Aorta (tissue), 5 donors: ENCODE measurements at regions not wholly inside any gene's neighbourhood (a gene's known extent, or its start where the extent isn't known, plus 50 kb on each side); places are given as distances from the start of the nearest gene placed in this dataset.

Experiments
- ATAC-seq: fragments of 200-7000 bp; cut with Tn5 transposase; one replicate; pipeline ENCODE4 v1.9.1; 2022; ENCODE audit warnings: moderate library complexity; ENCODE audit not compliant: low FRiP score
- DNase-seq, 2 donors: peaks; one replicate each; pipeline ENCODE4 v3.0.0-alpha.2; 2020
- H3K27ac ChIP-seq, 2 donors: one replicate each; pipeline ENCODE4 v1.5.1; 2013; ENCODE audit warnings: low read length in 2 of 2, mild to moderate bottlenecking in 2 of 2, moderate library complexity in 2 of 2, control low read depth in 1 of 2, inconsistent platforms in 1 of 2, low read depth in 1 of 2
- H3K27me3 ChIP-seq, 2 donors: one replicate each; pipeline ENCODE4 v1.6.1; 2013; ENCODE audit warnings: control low read depth in 1 of 2, low read length in 1 of 2, mild to moderate bottlenecking in 1 of 2, moderate library complexity in 1 of 2; ENCODE audit not compliant: insufficient read depth in 2 of 2, control insufficient read depth in 1 of 2
- H3K36me3 ChIP-seq, 2 donors: one replicate each; pipeline ENCODE4 v1.6.1; 2013; ENCODE audit warnings: control low read depth in 1 of 2, low read length in 1 of 2, mild to moderate bottlenecking in 1 of 2; ENCODE audit not compliant: insufficient read depth in 2 of 2, control insufficient read depth in 1 of 2
- H3K4me1 ChIP-seq, 2 donors: one replicate each; pipeline ENCODE4 v1.6.1; 2013; ENCODE audit warnings: low read length in 2 of 2, control low read depth in 1 of 2, mild to moderate bottlenecking in 1 of 2, moderate library complexity in 1 of 2; ENCODE audit not compliant: insufficient read depth in 2 of 2, control insufficient read depth in 1 of 2
- H3K4me3 ChIP-seq, 2 donors: one replicate each; pipeline ENCODE4 v1.5.1; 2013; ENCODE audit warnings: low read length in 2 of 2, control low read depth in 1 of 2, mild to moderate bottlenecking in 1 of 2
- H3K9me3 ChIP-seq: one replicate; pipeline ENCODE4 v1.6.1; 2013; ENCODE audit warnings: mild to moderate bottlenecking, low read length; ENCODE audit not compliant: control insufficient read depth
- WGBS, 2 donors: extraction: QIAGEN DNeasy Blood & Tissue Kit; methylation state at CpG; one replicate each; pipeline ENCODE4 v1.1.7; 2013; 5-methylcytosine and 5-hydroxymethylcytosine counted together
- intact Hi-C, 2 donors: fragments of 100-400 bp; cut with DNase I; formaldehyde crosslinking; loops; one replicate each; pipeline versions ENCODE4 v1.14.2 to v1.15.0; 2022
- donor health status: healthy with polysubstance abuse.
- donor health status: Bipolar disorder and iron deficiency.
- donor health status: DM: no; HTN: no; CAD: no.
- donor health status: DM: no; HTN: no; CAD: no.
- donor health status: DM: yes; HTN: yes; CAD: no.

DNA sequence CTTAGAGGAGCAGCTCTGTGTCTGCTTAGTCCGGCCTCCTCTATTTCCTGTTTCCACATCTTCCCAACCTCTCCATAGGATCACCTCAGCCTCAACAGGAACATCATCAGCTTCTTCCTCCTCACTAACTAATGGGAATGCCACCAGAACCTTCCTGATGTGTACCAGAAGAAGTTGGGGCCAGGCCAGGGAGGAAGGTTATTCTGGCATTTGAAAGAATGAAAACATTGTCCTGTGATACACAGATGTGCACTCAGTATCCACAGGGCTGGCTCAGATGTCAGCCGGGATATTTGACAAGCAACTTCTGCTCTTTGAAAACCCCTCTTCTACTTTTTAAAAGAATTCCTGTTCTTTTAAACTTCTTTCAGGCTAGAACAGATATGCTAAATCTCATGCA, 63.6 kb downstream of the TMEM30B start:
- H3K27ac ChIP-seq = no peak overlapping the region
- ATAC-seq (no peak), DNase-seq (no peak)
- H3K27me3 ChIP-seq = peaks cover 0 to 1% of the 10 kb centered on the region in 2 donors
- no peaks in the 10 kb centered on the region for H3K4me1 ChIP-seq
- no peaks in the 10 kb centered on the region for H3K36me3 ChIP-seq
- H3K4me3 ChIP-seq = no peak overlapping the region
- WGBS, 2 donors = 79 to 81% methylated on average over 2 of the region's 2 CpGs
- intact Hi-C loops = no loop called here
- no peaks in the 10 kb centered on the region for H3K9me3 ChIP-seq

DNA sequence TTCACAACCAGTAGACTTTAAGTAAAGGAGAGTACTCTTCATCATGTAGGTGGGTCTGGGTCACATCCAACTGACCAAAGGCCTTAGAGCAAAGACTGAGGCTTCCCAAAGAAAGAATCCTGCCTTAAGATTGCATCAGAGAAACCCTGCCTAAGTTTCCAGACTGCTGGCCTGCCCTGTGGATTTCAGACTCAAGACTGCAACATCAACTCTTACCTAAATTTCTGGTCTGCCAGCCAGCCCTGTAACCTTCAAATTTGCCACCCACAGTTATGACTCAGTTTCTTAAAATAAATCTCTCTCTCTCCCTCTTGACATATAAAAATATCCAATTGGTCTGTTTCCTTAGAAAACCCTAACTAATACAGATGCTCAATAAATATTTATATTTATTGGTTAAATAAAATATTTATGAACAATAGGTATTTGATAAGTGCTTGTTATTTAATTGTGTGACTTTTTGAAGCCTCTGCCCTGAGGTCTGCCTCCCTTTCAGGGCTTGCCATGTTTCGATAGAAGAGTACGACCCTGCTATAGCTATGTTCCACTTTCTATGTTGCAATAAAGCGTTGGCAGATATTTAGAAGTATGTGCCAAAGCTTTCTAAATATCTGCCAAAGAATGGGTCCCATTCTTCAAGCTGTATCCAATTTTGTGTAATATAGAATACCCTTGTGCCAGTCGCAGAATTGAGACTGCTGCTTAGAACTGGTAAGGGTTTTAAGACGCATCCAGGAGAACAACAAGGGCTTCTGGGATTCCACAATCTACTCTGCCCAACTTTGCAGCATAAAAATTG, 65.7 kb downstream of the TMEM30B start:
- Histone ChIP-seq H3K36me3 (no peaks in the 10 kb centered on the region), H3K27ac (no peak overlapping the region), H3K27me3 (no peaks in the 10 kb centered on the region), H3K4me3 (no peak overlapping the region), H3K9me3 (no peaks in the 10 kb centered on the region), H3K4me1 (no peaks in the 10 kb centered on the region)
- DNase-seq (no peak), ATAC-seq (no peak)
- intact Hi-C loops = no loop called here
- 70 to 78% methylated on average over 5 of the region's 5 CpGs for WGBS, 2 donors

DNA sequence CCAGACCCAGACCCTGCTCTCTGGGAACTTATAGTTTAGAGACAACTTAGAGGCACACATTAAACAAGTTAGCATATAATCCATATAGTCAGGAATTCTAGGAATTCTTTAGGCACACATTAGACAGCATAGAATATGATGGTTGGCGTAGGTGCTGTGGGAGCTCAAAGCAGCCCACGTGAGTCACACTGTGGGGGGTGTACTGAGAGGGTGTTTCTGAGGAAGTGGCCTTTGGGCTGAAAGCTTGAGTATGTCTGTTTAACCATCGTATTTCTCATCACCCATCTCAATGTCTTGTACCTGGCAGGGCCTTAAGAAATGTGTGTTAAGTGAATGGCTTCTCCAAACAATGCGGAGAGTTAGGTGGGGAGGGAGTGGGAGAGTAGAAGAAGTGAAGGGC, 67.2 kb downstream of the TMEM30B start:
- 94 to 97% methylated on average over 4 of the region's 4 CpGs for WGBS, 2 donors
- Histone ChIP-seq H3K9me3 (no peaks in the 10 kb centered on the region), H3K4me1 (no peaks in the 10 kb centered on the region), H3K4me3 (no peak overlapping the region), H3K36me3 (no peaks in the 10 kb centered on the region), H3K27me3 (no peaks in the 10 kb centered on the region), H3K27ac (no peak overlapping the region)
- intact Hi-C loops = no loop called here
- ATAC-seq (no peak), DNase-seq (no peak)

DNA sequence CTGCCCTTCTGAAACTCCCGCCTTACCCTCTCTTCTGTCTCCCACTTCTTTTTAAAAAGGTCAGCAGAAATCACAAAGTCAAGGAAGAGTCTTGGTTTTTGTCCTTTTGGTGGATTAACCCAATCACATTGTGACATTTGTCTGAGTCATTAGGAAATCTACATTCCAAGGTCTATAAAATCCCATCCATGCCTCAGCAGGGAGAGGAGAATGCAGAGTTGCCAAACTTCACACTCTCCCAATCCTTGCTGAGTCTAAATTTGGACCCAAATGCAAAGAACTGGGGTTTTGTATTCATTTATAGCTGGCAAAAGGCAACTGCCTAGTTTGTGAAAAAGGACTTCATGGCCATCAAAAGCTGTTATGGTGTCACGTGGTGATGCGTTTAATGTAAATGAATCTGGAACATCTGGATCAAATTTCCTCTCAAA, 67.9 kb downstream of the TMEM30B start:
- DNase-seq (no peak), ATAC-seq (no peak)
- 64 to 75% methylated on average over 3 of the region's 3 CpGs for WGBS, 2 donors
- no peak overlapping the region for H3K4me3 ChIP-seq
- peaks cover 1% of the 10 kb centered on the region for H3K9me3 ChIP-seq
- no peaks in the 10 kb centered on the region for H3K27me3 ChIP-seq
- no peaks in the 10 kb centered on the region for H3K36me3 ChIP-seq
- intact Hi-C loops = no loop called here
- no peak overlapping the region for H3K27ac ChIP-seq
- no peaks in the 10 kb centered on the region for H3K4me1 ChIP-seq

GRCh38 chr14:61212546-61212945, 68.6 kb downstream of the TMEM30B start:
- no peak for ATAC-seq

DNA sequence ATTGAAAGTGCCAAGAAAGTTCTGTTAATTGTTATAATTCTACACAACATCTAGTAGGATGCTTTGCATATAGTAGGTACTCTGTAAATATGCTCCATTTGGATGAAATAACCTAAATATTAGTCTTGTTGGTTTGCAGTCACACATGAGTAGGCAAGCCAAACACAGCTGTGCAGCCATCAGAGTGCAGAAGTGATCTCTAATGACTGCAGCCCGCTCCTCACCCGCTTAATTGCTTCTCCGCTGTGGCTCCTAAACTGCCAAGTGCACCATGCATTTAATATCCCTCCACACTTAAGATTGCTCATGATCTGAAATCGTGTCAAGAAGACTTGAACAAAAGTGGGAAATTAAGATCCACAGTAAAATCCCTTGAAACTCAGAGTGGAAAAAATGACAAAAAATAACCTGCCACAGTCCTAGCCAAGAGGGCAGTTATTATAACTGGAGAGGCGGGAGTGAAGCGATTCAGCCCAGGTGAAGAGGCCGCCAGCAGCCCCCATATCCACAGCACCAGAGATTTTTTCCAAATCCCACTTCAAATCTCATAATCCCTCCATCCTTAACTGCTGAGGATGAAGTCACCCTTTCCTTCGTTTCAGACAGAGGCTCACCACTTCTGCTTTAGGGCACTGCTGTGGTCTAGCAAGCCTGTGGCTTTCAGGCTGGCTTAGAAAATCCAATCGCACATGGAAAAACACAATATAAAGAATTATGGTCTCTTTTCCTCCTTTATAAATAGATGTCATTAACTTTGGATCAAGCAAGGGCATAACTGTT, 69.5 kb downstream of the TMEM30B start:
- H3K4me3 ChIP-seq = no peak overlapping the region
- H3K27me3 ChIP-seq = no peaks in the 10 kb centered on the region
- H3K36me3 ChIP-seq = no peaks in the 10 kb centered on the region
- peaks cover 1% of the 10 kb centered on the region for H3K9me3 ChIP-seq
- H3K27ac ChIP-seq = no peak overlapping the region
- intact Hi-C loops = no loop called here
- no peak for ATAC-seq
- 77 to 80% methylated on average over 9 of the region's 9 CpGs for WGBS, 2 donors
- no peaks in the 10 kb centered on the region for H3K4me1 ChIP-seq
- no peak for DNase-seq

More at GRCh38 chr14:61212546-61212945, 68.6 kb downstream of the TMEM30B start:
- H3K36me3 ChIP-seq = no peaks in the 10 kb centered on the region
- intact Hi-C loops = no loop called here
- no peaks in the 10 kb centered on the region for H3K27me3 ChIP-seq
- H3K9me3 ChIP-seq = peaks cover 1% of the 10 kb centered on the region
- WGBS, 2 donors = 92 to 95% methylated on average over 1 of the region's 1 CpG
- no peaks in the 10 kb centered on the region for H3K4me1 ChIP-seq
- H3K4me3 ChIP-seq = no peak overlapping the region
- H3K27ac ChIP-seq = no peak overlapping the region
- DNase-seq = no peak

DNA sequence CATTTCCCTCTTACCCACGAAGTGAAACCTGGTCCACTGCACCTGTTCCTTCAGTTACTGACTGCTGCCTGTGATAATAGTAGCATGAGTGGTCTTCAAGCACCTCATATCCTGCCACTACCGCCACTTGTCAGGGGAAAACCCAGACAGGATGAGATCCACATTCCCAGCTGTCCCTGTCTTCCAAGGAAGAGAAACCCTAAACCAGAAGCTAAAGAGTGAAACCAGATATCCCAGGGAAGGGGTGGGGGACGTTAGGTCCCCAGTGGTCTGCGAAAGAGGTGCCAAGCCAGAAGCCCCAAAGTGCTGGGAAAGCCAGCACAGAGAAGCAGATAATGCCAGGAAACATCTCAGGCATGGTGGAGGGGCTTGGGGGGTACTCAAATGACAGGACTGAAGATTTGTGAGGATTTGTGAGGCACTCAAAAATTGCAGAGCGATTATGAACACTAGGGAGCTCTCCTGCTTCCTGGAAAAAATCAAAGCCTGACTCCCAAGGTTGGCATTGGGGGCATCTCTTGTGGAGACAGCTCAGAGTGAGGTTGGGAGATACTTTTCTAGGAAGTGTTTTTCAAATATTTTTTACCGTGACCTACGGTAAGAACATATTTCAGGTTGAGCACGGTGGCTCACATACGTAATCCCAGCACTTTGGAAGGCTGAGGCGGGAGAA, 77.9 kb downstream of the TMEM30B start:
- intact Hi-C loops = no loop called here
- no peak for DNase-seq
- Histone ChIP-seq H3K36me3 (no peaks in the 10 kb centered on the region), H3K4me1 (no peaks in the 10 kb centered on the region), H3K9me3 (no peaks in the 10 kb centered on the region), H3K27ac (no peak overlapping the region), H3K4me3 (no peak overlapping the region), H3K27me3 (no peaks in the 10 kb centered on the region)
- ATAC-seq = no peak
- 61 to 66% methylated on average over 10 of the region's 10 CpGs for WGBS, 2 donors

- no peak for DNase-seq
- no peaks in the 10 kb centered on the region for H3K27me3 ChIP-seq
- H3K4me1 ChIP-seq = no peaks in the 10 kb centered on the region
- no peaks in the 10 kb centered on the region for H3K9me3 ChIP-seq
- no peaks in the 10 kb centered on the region for H3K36me3 ChIP-seq
- ATAC-seq = no peak
- H3K4me3 ChIP-seq = no peak overlapping the region
- H3K27ac ChIP-seq = no peak overlapping the region
- 77 to 79% methylated on average over 3 of the region's 3 CpGs for WGBS, 2 donors
- intact Hi-C loops = no loop called here
Observed at GRCh38 chr14:61202124-61202523, 79.0 kb downstream of the TMEM30B start.
